ENCODE measurements at regions not wholly inside any gene's neighbourhood (a gene's known extent, or its start where the extent isn't known, plus 50 kb on each side); places are given as distances from the start of the nearest gene placed in this dataset.

- DNase-seq = no peak
Observed at GRCh38 chr2:16314001-16314400, 351.6 kb downstream of the CYRIA start.

- no peak for DNase-seq
Observed at GRCh38 chr2:16313235-16313975, 352.2 kb downstream of the CYRIA start.

- DNase-seq = no peak
Observed at GRCh38 chr2:16312771-16313170, 352.9 kb downstream of the CYRIA start.

- DNase-seq = no peak
Observed at GRCh38 chr2:16311521-16312440, 353.9 kb downstream of the CYRIA start.

DNA sequence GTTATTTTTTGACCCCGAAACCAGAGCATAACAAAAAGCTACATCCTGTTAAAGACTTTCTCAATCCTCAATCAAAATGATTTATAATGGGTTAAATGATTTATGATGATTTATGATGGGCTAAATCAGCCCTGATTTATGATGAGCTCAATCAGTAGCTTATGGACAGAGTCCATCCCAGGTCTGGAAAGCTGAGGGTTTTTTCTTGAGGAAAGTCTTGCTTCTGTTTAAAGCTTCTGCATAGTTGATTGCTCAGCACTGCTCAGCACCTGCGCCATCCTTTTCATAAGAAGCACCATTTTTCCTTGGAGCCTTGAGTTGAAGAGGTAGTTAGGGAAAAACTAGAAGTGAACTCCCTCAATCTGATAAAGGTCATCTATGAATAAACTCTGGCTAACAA is 356.8 kb downstream of the CYRIA start:
- no peak for DNase-seq

DNA sequence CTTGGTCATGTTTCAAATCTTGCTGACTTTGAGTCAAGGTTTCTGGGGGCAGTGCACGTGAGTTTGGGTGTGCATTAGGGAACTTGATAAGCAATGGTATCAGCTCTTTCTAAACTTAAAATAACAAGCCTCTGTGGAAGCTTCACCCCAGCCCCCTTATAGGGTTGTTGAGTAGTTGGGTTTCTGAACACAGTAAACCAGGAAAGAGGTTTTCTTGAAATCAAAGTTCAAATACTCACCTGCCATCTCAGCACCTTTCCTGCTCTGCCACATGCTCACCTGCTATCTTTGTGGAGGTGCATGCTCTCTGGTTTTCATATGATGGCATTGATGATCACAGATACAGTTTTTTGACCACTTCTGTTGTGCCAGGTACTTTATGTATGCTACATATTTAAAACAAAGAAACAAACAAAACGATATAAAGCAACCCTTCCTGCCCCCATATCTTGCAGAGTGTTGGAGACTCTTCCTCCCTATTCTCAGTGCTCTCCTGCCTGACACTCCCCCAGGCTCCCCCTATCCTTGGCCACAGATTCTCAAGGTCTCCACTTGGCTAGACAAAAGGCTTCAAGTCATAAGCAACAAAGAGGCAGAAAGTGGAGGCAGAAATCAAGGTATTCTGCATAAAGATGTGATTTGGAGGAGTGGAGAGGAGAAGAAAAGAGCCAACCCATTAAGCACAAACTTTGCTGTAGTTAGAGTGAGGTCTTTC is 360.6 kb downstream of the CYRIA start:
- DNase-seq = no peak

DNA sequence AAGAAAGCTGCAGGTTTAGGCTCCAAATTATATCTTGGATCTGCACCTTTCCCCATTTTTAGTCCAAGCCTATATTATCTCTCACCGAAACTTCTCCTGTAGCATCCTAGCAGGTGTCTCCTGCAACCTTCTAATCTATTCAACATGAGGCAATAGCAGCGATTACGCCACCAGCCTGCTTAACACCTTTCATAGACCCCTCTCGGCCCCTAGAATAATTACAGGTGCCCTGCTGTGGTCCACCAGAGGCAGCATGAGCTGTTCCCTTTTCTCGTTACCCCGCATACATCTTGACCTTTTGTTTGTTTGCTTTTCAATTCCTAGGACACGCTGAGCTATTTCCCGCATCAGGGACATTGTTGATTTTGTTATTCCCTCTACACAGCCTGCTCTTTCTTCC is 361.9 kb downstream of the CYRIA start:
- DNase-seq = no peak

- DNase-seq = no peak
Observed at GRCh38 chr2:16303273-16303577, 362.4 kb downstream of the CYRIA start.

DNA sequence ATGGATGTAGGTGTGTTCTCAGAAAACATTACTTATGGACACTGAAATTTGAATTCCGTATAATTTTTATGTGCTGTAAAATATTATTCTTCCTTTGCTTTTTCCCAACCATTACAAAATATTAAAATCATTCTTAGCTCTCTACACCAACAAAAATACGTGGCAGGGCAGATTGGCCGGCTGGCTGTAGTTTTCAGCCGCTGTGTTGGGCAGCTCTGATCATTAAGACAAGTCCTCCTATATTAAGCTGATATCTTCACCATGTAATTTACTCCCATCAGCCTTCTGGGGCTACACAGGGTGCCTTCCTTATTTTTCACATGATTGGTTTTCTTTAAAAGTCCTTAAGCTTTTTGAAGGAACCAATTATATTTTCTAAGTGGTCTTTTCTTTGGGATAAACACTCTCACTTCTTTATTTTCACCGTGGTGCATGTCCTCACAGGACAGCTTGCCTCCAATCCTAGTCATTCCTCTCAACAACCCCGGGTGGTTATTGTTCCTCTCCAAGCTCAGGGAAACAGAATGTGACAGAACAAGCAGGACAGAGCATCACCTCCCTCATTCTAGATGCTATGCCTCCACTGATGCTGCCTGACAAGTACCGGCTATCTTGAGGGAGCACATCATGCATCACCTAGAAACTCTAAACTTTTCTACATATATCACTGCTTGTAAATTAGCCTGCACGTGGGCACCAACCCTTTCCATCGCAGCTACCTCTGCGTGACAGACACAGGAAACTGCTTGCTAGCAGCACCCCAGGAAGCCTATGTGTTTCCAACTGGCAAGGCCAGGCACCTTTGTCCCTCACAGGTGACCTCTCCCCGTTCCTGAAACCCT is 362.3 kb downstream of the MYCN start:
- DNase-seq = no peak

GRCh38 chr2:16301961-16302360 is 361.6 kb downstream of the MYCN start:
- no peak for DNase-seq

- DNase-seq = no peak
Observed at GRCh38 chr2:16298866-16299265, 358.5 kb downstream of the MYCN start.

DNA sequence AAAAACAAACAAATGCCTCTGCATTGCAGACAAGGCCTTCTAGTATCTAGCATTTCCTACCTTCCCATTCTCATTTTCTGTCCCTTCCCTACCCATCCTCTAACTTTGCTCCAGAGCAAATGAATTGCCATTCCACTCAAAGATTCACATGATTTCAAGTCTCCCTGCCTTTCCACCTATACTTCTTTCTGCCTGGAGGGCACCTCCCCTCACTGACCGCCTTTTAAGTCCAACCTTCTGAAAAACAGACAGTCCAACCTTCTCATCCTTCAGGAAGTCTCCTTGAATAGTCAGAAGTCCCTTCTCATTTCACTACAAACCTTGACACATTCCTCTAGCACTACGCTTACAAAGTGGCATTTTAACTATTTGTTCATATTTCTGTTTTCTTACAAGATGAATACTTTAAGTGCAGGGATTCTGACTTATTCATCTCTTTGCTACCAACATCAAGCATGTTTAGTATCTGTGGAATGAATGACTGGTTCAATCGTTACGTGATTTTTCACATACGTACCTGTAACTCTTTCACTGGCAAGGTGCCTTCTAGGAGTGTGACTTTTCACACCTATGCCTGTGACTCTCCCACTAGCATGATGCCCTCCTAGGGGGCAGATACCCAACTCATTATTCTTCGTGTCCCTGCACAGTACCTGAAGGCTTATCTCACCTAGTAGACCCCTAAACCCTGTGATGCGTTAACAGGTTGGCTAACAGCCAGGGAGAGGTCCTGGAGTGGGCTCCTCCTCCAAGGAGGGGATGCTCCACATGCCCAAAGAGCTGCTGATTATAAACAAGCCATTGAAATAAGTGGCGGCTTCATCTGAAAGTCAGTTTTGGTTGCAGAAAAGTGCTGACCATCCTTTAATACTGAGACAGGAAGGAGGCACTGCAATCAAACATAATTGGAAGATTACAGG is 356.2 kb downstream of the MYCN start:
- no peak for DNase-seq

DNA sequence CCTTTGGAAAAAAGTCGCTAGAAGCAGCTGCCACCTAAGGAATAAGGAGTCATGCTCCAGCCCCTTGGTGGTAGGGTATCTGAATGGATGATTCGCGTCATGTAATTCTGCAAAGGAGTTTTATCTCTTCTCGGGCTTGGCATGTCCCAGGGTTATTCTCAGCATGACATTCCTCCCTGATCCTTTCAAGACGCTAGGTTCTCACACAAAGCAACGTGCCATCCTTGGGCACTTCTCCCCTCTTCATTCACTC is 355.6 kb downstream of the MYCN start:
- no peak for DNase-seq

GRCh38 chr2:16294791-16295190 is 354.4 kb downstream of the MYCN start:
- no peak for DNase-seq

- DNase-seq = no peak
Observed at GRCh38 chr2:16293871-16294270, 353.5 kb downstream of the MYCN start.

GRCh38 chr2:16293398-16293797 is 353.0 kb downstream of the MYCN start:
- no peak for DNase-seq

DNA sequence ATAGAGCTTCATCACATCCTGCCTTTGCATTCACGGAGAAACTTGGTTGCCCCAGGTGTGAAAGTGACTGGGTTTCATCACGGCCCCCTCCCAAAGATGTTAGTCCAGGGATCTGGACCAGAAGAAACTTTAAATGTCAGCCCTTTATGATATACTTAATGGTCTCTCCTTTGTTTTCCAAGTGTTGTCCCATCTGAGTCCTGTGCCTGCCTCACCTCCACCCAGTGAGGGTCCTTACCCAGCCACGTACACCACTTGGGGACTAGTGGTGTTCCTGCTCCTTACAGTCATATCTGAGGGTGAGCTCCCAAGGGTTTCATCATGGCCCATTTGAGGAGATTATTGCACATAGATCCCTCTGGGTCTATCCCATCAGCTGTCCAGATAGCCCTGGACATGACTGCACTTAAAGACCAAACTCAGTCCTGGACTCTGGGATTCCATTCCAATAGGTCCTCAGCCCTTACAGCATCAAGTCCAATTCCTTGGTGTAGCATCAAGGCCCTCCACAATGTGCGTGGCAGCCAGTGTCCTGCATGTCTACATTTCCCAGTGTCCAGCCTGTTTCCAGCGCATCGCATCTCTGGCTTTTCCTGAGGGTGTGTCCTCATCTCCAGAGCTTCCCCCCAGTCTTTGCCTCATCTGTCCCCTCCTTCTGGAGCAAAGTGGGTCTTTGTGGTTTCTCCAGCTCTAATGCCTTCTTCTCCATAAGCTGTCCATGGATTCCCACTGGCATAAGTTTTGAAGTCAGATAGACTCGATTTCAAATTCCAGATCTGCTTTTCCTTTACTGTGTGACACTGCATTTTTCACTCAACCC is 351.6 kb downstream of the MYCN start:
- no peak for DNase-seq

DNA sequence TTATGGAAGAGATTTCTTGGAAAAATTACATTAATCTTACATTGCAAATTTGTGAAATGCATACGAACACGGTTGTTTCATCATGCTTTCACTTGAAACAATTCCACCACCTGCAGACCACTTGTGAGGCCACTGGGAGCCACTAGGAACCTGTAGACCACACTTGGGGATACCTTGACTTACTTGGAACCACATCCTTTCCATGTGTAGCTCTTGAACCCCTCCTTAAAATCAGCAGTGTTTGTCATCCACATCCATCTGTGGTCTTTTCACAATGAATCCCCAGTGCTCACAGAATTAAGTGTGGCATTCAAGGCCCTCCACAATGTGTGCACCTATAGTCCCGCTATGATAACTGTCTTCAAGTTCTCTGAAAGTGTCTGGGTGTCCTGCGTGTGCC is 350.9 kb downstream of the MYCN start:
- no peak for DNase-seq

DNA sequence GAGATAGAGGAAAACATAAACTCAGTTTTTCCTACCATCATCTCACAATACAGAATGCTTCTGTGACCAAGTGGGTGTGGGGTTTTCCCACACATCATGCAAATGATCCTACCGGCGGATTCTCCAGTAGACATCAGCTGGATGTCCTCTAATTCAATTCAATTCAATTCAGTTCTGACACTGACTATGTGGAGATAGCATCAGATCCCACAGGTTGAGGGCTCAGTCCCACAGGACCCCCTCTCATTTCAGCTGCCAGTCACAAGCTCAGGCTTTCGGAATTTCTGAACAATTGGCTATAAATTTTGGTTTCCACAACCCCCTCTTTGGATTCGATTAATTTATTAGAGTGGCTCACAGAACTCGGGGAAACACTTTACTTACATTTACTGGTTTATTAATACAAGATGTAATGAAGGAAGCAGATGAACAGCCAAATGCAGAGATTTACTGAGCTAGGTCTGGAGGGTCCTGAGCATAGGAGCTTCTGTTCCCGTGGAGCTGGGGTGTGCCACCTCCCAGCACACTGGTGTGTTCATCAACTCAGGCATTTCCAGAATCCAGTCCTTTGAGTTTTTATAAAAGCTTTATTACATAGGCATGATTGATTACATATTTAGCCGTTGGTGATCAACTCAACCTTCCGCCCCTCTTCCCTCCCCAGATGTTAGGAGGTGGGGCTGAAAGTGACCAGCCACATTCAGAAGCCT is 350.1 kb downstream of the MYCN start:
- DNase-seq = no peak

DNA sequence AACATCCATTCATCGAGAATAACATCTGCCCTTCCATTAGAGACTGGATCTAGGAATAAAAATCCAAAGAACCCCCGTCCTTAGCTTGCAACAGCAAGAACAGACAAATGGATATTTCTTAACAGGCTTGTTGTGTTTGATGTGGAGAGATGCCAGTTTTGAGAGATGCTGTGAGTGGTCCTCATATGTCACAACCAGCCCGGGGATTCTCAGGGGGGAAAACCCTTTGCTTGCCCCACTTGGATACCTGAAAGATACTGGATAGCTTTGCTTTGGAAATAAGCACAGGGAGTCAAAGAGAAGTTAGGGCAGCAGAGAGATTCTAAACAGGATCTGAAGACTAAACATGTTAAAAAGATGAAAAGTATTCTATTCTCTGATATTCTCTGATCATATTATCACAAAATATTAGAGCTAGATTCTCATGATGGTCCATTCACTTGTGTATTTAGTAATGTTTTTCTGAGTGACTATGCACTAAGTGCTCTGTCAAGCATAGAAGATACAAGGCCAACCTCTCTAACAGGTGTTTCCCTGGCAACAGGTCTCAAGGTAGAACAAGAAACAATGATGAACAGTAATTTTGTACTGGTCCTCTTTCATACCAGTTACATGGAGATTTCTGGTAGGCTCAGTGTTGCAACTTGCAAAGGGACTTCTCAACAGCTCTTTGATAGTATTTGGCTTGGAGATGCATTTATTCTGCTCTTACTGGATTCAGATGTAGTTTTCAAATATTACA is 348.2 kb downstream of the MYCN start:
- DNase-seq = no peak
